8988T (cell line): ENCODE measurements at regions not wholly inside any gene's neighbourhood (a gene's known extent, or its start where the extent isn't known, plus 50 kb on each side); places are given as distances from the start of the nearest gene placed in this dataset.
"Not testable (repeated sequence)": the region's sequence is repeated elsewhere in the genome, so short reads cannot be mapped to it uniquely, and the experiment has no call there.

Experiments
- DNase-seq: peaks from one replicate; pipeline ENCODE4 v3.0.0; 2011

- DNase-seq: no peak
These were observed 656.3 kb upstream of the FAM174A start for GRCh38 chr5:99878830-99879229.

DNA sequence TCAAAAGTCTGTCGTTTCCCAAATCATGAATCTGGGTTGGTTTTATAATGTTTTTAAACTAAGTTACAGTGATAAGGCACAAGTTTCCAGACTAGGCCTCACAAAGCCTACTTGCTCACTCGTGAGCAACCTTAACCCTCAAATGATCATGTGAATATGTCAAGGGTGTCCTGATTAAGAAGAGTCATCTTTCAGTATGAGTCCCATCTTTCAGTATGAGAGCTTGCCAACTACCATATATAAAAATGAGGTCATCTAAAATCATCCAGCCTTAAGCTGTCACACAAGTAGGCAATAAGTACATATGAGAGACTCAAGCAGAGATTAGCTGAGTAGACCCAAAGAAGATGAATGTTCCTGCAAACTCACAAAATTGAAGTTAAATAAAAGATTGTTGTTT, 668.4 kb upstream of the FAM174A start:
- DNase-seq: no peak

- no peak for DNase-seq
These were observed 670.0 kb upstream of the FAM174A start for GRCh38 chr5:99865159-99865558.

DNA sequence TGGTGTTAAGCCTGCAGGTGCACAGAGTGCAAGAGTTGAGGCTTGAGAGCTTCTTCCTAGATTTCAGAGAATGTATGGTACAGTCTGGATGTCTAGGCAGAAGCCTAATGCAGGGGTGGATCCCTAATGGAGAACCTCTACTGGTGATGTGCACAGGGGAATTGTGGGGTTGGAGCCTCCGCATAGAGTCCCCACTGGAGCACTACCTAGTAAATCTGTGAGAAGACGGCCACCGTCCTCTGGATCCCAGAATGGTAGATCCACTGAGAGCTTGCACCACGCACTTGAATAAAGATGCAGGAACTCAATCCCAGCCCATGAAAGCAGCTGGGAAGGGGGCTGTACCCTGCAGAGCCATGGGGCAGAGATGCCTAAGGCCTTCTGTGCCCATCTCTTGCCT, 699.4 kb upstream of the FAM174A start:
- no peak for DNase-seq

GRCh38 chr5:99827136-99827535, 708.0 kb upstream of the FAM174A start:
- no peak for DNase-seq

DNA sequence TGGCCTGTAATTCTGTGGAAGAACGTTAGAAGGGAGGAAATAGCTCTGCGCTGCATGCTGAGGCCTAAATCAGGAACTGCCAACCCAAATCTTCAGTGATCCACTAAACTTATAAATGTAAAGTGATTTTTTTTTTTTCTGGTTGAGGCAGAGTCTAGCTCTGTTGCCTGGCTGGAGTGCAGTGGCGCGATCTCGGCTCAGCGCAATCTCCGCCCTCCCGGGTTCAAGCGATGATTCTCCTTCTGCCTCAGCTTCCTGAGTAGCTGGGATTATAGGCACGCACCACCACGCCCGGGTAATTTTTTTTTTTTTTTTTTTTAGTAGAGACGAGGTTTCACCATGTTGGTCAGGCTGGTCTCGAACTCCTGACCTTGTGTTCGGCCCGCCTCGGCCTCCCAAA, 717.4 kb upstream of the FAM174A start:
- DNase-seq: no peak

- no peak for DNase-seq
These were observed 720.7 kb upstream of the FAM174A start for GRCh38 chr5:99814321-99815063.

DNA sequence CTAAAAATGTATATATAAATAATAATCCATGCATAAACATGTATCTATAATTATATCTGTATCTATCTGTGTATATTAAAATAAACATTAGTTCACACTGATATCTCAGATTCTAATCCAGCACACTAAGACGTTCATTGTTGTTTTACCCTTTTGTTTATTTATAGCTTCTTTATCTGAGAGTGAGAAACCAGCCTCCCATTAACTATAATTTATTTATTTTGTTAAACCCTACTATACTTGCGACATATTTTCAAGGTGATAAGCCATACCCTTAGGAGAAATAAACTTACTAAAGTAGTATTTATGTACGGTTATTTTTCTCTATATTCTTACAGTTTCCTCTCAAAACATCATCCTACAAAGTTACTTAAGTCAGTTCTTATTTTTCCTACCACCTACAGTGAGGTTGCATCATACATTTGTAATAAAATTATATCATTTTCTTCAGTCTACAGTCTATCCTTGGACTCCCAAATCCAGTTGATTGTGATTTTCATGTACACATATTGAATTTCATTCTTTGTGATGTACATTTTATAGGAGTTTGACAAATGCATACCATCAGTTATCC, 726.4 kb upstream of the FAM174A start:
- DNase-seq: no peak

DNA sequence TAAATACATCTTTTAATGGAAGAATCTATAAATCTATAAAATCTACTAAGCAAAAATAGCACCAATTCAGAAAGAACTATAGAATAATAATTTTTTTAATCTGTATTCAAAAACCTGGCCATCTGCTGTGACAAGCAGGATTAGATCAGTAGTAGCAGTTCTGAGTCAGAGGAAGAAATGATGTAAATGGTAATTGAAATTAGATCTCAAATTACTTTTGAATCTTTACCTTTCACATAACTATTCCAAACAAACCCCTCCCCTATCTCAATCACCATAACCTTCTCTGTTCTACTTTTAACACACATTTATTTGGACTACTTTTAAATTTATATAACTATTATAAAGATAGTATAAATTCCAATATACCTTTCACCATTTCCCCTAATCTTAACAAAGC, 727.8 kb upstream of the FAM174A start:
- no peak for DNase-seq

GRCh38 chr5:99795031-99795430, 740.1 kb upstream of the FAM174A start:
- no peak for DNase-seq

DNA sequence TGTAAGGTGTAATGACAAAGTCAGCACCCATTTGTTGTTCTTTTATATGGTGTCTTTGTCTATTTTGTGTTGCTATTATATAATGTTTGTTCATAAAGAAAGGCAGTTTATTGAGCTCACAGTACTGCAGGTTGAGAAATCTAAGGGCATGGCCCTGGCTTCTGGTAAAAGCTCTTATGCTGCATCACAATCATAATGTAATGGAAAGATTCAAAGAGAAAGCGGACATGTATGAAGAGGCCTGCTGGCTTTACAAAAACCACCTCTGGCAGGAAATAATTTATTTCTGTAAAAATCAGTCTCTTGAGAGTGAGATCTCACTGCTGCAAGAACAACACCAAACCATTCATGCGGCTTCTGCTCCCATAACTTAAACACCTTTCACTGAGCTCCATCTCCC, 746.7 kb upstream of the FAM174A start:
- no peak for DNase-seq

DNA sequence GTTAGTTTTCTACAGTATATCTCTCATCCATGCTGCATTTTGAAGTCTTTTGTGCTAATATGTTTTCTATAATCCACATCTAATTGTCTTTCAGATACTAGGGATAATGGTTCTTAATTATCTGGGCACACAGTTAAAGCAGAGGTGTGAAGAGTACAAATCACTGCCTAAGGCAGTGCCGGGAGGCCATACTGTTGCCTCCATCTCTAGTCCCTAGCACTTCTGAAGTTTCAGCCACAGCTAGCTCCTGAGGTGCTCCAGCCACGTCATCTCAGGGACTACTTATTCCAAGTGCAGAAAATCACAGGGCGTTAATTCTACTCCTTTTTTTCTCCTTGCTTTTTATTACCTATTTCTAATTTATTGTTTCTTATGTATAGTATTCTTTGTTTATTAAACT, 760.0 kb upstream of the FAM174A start:
- DNase-seq: no peak

- no peak for DNase-seq
These were observed 761.9 kb upstream of the FAM174A start for GRCh38 chr5:99773290-99773689.

DNA sequence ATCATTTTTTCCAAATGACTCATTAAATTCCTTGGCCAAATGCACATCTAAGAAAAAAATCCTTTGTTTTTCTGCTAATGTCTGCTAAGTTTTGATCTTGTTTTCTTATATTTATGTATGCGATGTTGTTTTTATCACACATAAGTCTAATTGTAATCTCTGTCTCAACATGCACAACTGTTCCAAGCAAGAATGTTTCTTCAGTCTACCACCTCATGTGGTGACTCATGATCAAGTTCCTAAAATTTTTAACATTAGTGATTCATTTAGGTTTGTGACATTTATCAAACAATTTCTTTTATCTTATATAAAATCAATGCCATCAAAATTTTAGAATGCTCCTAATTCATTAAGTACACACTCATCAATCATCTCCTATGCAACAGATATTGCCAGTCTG, 763.9 kb upstream of the FAM174A start:
- DNase-seq: no peak

- no peak for DNase-seq
These were observed 770.2 kb upstream of the FAM174A start for GRCh38 chr5:99765011-99765410.

DNA sequence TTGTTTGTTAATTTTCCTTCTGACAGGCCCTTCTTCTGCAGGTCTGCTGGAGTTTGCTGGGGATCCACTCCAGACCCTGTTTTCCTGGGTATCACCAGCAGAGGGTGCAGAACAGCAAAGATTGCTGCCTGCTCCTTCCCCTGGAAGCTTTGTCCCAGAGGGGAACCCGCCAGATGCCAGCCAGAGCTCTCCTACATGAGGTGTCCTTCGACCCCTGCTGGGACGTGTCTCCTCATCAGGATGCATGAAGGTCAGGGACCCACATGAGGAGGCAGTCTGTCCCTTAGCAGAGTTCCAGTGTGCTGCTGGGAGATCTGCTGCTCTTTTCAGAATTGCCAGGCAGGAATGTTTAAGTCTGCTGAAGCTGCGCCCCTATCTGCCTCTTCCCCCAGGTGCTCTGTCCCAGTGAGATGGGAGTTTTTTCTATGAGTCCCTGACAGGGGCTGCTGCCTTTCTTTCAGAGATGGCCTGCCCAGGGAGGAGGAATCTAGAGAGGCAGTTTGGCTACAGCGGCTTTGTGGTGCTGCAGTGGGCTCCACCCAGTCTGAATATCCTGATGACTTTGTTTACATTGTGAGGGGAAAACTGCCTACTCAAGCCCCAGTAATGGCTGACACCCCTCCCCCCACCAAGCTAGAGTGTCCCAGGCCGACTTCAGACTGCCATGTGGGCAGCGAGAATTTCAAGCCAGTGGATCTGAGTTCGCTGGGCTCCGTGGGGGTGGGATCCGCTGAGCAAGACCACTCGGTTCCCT, 772.0 kb upstream of the FAM174A start:
- no peak for DNase-seq

GRCh38 chr5:99747342-99747741, 787.8 kb upstream of the FAM174A start:
- DNase-seq: no peak

- DNase-seq: not testable (repeated sequence)
These were observed 802.0 kb upstream of the FAM174A start for GRCh38 chr5:99733146-99733545.

DNA sequence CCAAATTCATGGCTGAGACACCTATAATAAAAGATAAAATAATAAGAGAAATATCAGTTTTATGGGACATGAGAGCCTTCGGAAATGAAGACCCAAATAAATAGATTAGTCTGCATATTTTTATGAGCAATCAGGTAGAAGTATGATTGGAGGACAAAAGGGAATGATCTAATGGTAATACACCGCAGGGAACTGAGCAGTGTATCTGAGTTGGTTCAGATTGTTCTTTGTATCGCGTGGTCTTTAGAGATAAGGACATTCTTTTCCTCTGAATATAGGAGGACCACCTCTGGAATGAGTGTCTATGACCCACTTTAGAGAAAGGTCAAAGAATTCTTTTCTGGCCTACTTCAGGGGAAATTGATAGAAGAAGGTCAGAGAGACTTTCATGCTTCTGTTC, 801.8 kb upstream of the CHD1 start:
- DNase-seq: not testable (repeated sequence)

DNA sequence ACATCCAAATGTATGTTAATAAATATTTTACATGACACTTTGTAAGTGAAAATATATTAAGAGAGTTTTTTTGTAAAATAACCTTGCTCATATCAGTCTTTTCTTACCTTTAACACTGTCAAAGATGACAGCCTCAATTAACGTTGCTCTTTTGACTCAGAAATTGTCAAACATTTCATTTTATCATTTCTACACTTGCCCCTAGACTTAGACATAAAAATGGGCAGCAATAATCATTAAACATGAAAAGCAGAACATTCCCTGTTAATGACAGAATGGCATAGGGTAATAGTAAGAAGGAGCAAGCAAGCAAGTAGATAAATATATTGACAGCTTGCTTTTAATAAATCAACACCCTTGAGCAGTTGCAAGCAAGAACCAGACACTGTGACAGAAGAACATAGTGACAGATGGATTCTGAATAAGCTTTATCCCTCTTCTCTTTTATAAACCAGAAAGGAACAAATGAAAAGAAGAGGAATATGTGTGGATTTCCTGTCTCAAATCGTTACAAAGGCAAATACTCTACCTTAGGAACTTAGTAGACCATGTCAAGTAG, 796.0 kb upstream of the CHD1 start:
- no peak for DNase-seq

GRCh38 chr5:99721506-99721905, 792.7 kb upstream of the CHD1 start:
- no peak for DNase-seq

DNA sequence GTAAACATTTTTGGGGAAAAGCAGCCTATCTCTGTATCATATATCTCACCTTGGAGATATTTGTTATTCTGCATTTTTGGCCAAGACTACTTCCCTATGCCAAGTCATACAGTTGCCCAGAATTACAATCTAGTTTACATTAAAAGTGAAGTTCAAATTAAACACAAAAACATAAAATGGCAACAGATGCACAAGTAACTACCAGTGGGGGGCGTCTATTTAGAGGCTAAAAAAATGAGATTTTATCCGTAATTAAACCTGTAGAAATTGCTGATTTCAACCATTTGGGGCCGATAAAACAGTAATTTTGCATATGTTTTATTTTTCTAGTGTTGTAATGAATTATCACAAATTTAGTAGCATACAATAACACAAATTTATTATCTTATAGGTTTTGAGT, 787.1 kb upstream of the CHD1 start:
- DNase-seq: no peak

- no peak for DNase-seq
These were observed 777.4 kb upstream of the CHD1 start for GRCh38 chr5:99706160-99706559.

GRCh38 chr5:99702565-99702964, 773.8 kb upstream of the CHD1 start:
- no peak for DNase-seq
